Endothelial cell of umbilical vein (primary cell): ENCODE measurements at regions not wholly inside any gene's neighbourhood (a gene's known extent, or its start where the extent isn't known, plus 50 kb on each side); places are given as distances from the start of the nearest gene placed in this dataset.

Experiments
- BruUV-seq: library from RNA; stranded (reverse); fragments of 400-500 nt; replicated peaks from 2 replicates; lab custom pipeline; 2021; lab: Mats Ljungman, UMichigan
- CTCF ChIA-PET: fragments of 300-600, 350-600 bp; sonication (Branson Sonifier 250); formaldehyde crosslinking; loops from one replicate; lab custom pipeline; 2021; ENCODE audit warnings: antibody characterized with exemption, inconsistent platforms; lab: Charles Lee
- POLR2A ChIA-PET: fragments of 300-600, 350-600 bp; sonication (Branson Sonifier 250); formaldehyde crosslinking; loops from one replicate; lab custom pipeline; 2021; ENCODE audit warnings: antibody characterized with exemption, inconsistent platforms; lab: Charles Lee
- DNase-seq: peaks from one replicate; pipeline ENCODE4 v3.0.0-alpha.2; 2011; ENCODE audit warnings: low read depth, low spot score
- FAIRE-seq: peaks from 2 replicates; lab custom pipeline; 2011; peaks lifted over from hg19 to GRCh38; lab: Jason Lieb, UNC
- H2AFZ ChIP-seq: 2 replicates; pipeline ENCODE4 v1.6.0; 2012; ENCODE audit warnings: low read depth, low read length, control low read depth, inconsistent platforms
- H3K27ac ChIP-seq: 2 replicates; pipeline ENCODE4 v1.5.1; 2011; ENCODE audit warnings: low read depth, mild to moderate bottlenecking, control low read depth, low read length, moderate library complexity; ENCODE audit not compliant: insufficient read depth
- H3K27me3 ChIP-seq, 2 experiments: 2 replicates each; pipeline versions ENCODE4 v1.6.0 to v1.6.1; 2011; ENCODE audit warnings: low read length in 2 of 2, mixed read lengths in 1 of 2; ENCODE audit not compliant: control insufficient read depth in 2 of 2, insufficient read depth in 2 of 2
- H3K36me3 ChIP-seq, 2 experiments: 2 replicates in 1 of 2; 3 replicates in 1 of 2; pipeline ENCODE4 v1.5.1; 2011; ENCODE audit warnings: low read length in 2 of 2, mild to moderate bottlenecking in 1 of 2, moderate library complexity in 1 of 2; ENCODE audit not compliant: control insufficient read depth in 2 of 2, insufficient read depth in 2 of 2; ENCODE audit errors: extremely low read depth in 1 of 2
- H3K4me1 ChIP-seq: 3 replicates; pipeline ENCODE4 v1.5.1; 2011; ENCODE audit warnings: mild to moderate bottlenecking, low read length; ENCODE audit not compliant: control insufficient read depth, insufficient read depth; ENCODE audit errors: extremely low read depth
- H3K4me2 ChIP-seq: 2 replicates; pipeline ENCODE4 v1.6.1; 2011; ENCODE audit warnings: low read length, control low read depth, mixed read lengths; ENCODE audit not compliant: insufficient read depth
- H3K4me3 ChIP-seq, 3 experiments: fragments of 200-600 bp in 1 of 3; sonication (generic), shearing (Covaris generic) in 1 of 3; replicated peaks in 1 of 3; 2 replicates each; pipeline ENCODE4 v1.5.1; 2011 to 2016; ENCODE audit warnings: control low read depth in 3 of 3, low read length in 3 of 3, mild to moderate bottlenecking in 2 of 3, inconsistent platforms in 1 of 3, low read depth in 1 of 3, moderate library complexity in 1 of 3; ENCODE audit not compliant: insufficient read depth in 1 of 3
- H3K79me2 ChIP-seq: 2 replicates; pipeline ENCODE4 v1.6.0; 2012; ENCODE audit warnings: low read length, inconsistent platforms; ENCODE audit not compliant: control insufficient read depth, insufficient read depth
- H3K9ac ChIP-seq: replicated peaks from 2 replicates; pipeline ENCODE3; 2011; ENCODE audit warnings: low read length, control low read depth; ENCODE audit not compliant: insufficient read depth; ENCODE audit errors: extremely low read depth
- H3K9me1 ChIP-seq: replicated peaks from 3 replicates; pipeline ENCODE4 v1.6.0; 2011; ENCODE audit warnings: mild to moderate bottlenecking, low read length; ENCODE audit not compliant: control insufficient read depth, insufficient read depth; ENCODE audit errors: extremely low read depth
- H3K9me3 ChIP-seq: replicated peaks from 2 replicates; pipeline ENCODE4 v1.5.1; 2012; ENCODE audit warnings: low read length, inconsistent platforms; ENCODE audit not compliant: control insufficient read depth, insufficient read depth
- H4K20me1 ChIP-seq: replicated peaks from 2 replicates; pipeline ENCODE3; 2011; ENCODE audit warnings: mild to moderate bottlenecking, low read length; ENCODE audit not compliant: control insufficient read depth, insufficient read depth; ENCODE audit errors: extremely low read depth
- CTCF ChIP-seq, 2 donors: IDR thresholded peaks; 1 replicate in 1 of 2; 2 replicates in 1 of 2; pipeline ENCODE4 v1.5.1; 2011; ENCODE audit warnings: low read length in 2 of 2, mild to moderate bottlenecking in 2 of 2, moderate library complexity in 2 of 2, control low read depth in 1 of 2, inconsistent platforms in 1 of 2, low read depth in 1 of 2; ENCODE audit not compliant: insufficient read depth in 1 of 2; ENCODE audit errors: extremely low read depth in 1 of 2
- EZH2 ChIP-seq: IDR thresholded peaks from 2 replicates; pipeline ENCODE4 v1.6.1; 2012; ENCODE audit warnings: borderline replicate concordance, low read depth, mild to moderate bottlenecking, moderate library complexity, low read length, inconsistent platforms; ENCODE audit not compliant: severe bottlenecking
- FOS ChIP-seq: IDR thresholded peaks from 2 replicates; pipeline ENCODE4 v1.6.1; 2011; ENCODE audit warnings: mild to moderate bottlenecking, low read length, moderate library complexity, borderline replicate concordance; ENCODE audit not compliant: insufficient read depth
- GATA2 ChIP-seq: IDR thresholded peaks from 2 replicates; pipeline ENCODE4 v1.7.0; 2011; ENCODE audit warnings: low read depth, mild to moderate bottlenecking, moderate library complexity, mixed read lengths, low read length; ENCODE audit not compliant: insufficient read length, insufficient read depth
- JUN ChIP-seq: IDR thresholded peaks from 2 replicates; pipeline ENCODE4 v1.6.1; 2011; ENCODE audit warnings: borderline replicate concordance, low read depth; ENCODE audit not compliant: insufficient read length, insufficient read depth
- MAX ChIP-seq: IDR thresholded peaks from 2 replicates; pipeline ENCODE4 v1.6.1; 2011; ENCODE audit not compliant: insufficient read depth, insufficient read length
- MYC ChIP-seq: IDR thresholded peaks from one replicate; pipeline ENCODE4 v1.6.1; 2011; ENCODE audit warnings: mild to moderate bottlenecking, low read depth, low read length
- POLR2A ChIP-seq: IDR thresholded peaks from 2 replicates; pipeline ENCODE4 v1.6.1; 2012; ENCODE audit warnings: low read depth, mild to moderate bottlenecking, control low read depth, low read length
- POLR2AphosphoS5 ChIP-seq: IDR thresholded peaks from 2 replicates; pipeline ENCODE4 v1.6.1; 2012; ENCODE audit warnings: low read depth, mild to moderate bottlenecking, control low read depth, low read length, moderate library complexity; ENCODE audit not compliant: insufficient read depth
- dilution Hi-C: fragments of 300-500 bp; cut with MboI; formaldehyde crosslinking; loops from one replicate; pipeline ENCODE4 v1.15.0; 2019; ENCODE audit warnings: low sequenced_read_pairs; ENCODE audit not compliant: extremely low pct_ligation_motif_present
- intact Hi-C: fragments of 100-400 bp; cut with micrococcal nuclease; formaldehyde crosslinking; loops from one replicate; pipeline ENCODE4 v1.10.0; 2022

GRCh38 chr4:160141206-160141605, 1038.3 kb downstream of the RAPGEF2 start:
- BruUV-seq: no TSS peak
- peaks cover 2% of the 10 kb centered on the region for H3K9me3 ChIP-seq
- no peak for FAIRE-seq

More at GRCh38 chr4:160141206-160141605, 1038.3 kb downstream of the RAPGEF2 start:
- no peak for DNase-seq
- Histone ChIP-seq H4K20me1 (no peaks in the 10 kb centered on the region), H3K36me3 (no peaks in the 10 kb centered on the region), H2AFZ (no peak overlapping the region), H3K4me2 (no peak overlapping the region), H3K27ac (no peak overlapping the region), H3K79me2 (no peaks in the 10 kb centered on the region), H3K4me3 (no peak overlapping the region), H3K4me1 (no peaks in the 10 kb centered on the region), H3K27me3 (no peaks in the 10 kb centered on the region), H3K9ac (no peak overlapping the region), H3K9me1 (no peaks in the 10 kb centered on the region)
- intact Hi-C loops (no loop called here), dilution Hi-C loops (no loop called here)
- CTCF ChIA-PET: no interaction called here
- POLR2A ChIA-PET: no interaction called here
- TF ChIP-seq EZH2: no peak
- TF ChIP-seq MAX: no peak
- no peak for TF ChIP-seq MYC
- TF ChIP-seq FOS: no peak
- no peak for TF ChIP-seq GATA2
- no peak for TF ChIP-seq POLR2A
- TF ChIP-seq CTCF (IDR thresholded peaks at IDR 0.05; ENCODE audit: extremely low read depth in 1 of 2, insufficient read depth in 1 of 2, low read depth in 1 of 2, low read length in 2 of 2): no peak
- TF ChIP-seq JUN: no peak
- TF ChIP-seq POLR2AphosphoS5: no peak
